ENCODE measurements at regions not wholly inside any gene's neighbourhood (a gene's known extent, or its start where the extent isn't known, plus 50 kb on each side); places are given as distances from the start of the nearest gene placed in this dataset.

- no peak overlapping the region for H3K4me3 ChIP-seq
- H3K27me3 ChIP-seq: no peaks in the 10 kb centered on the region
- no peak overlapping the region; the same call in 1 of the 2 replicates for H3K27ac ChIP-seq
- H3K36me3 ChIP-seq: no peaks in the 10 kb centered on the region
- H3K4me2 ChIP-seq: peak overlapping the region; percentile 39
- no peak for TF ChIP-seq Cebpa-rat (IDR thresholded peaks at IDR 0.05)
- no peak overlapping the region for H3K9ac ChIP-seq
- no peaks in the 10 kb centered on the region for H3K9me3 ChIP-seq
- no peaks in the 10 kb centered on the region for H4K20me1 ChIP-seq
- H3K4me1 ChIP-seq: peaks cover 16% of the 10 kb centered on the region
Observed at GRCh38 chr2:100674666-100675065, 111.9 kb downstream of the PDCL3 start.

GRCh38 chr2:100675373-100675772, 112.6 kb downstream of the PDCL3 start:
- Histone ChIP-seq H3K4me2 (no peak overlapping the region), H3K27ac (no peak overlapping the region), H3K27me3 (no peaks in the 10 kb centered on the region), H3K4me1 (peaks cover 16% of the 10 kb centered on the region), H3K36me3 (no peaks in the 10 kb centered on the region), H3K4me3 (no peak overlapping the region), H4K20me1 (no peaks in the 10 kb centered on the region), H3K9ac (no peak overlapping the region), H3K9me3 (no peaks in the 10 kb centered on the region)
- TF ChIP-seq Cebpa-rat (IDR thresholded peaks at IDR 0.05): no peak

- Histone ChIP-seq H4K20me1 (no peaks in the 10 kb centered on the region), H3K9ac (no peak overlapping the region), H3K4me2 (no peak overlapping the region), H3K4me1 (peaks cover 16% of the 10 kb centered on the region), H3K36me3 (no peaks in the 10 kb centered on the region), H3K9me3 (no peaks in the 10 kb centered on the region), H3K27ac (no peak overlapping the region), H3K27me3 (no peaks in the 10 kb centered on the region), H3K4me3 (no peak overlapping the region)
- TF ChIP-seq Cebpa-rat (IDR thresholded peaks at IDR 0.05): no peak
Observed at GRCh38 chr2:100675855-100676254, 113.1 kb downstream of the PDCL3 start.

GRCh38 chr2:100676346-100676745, 113.6 kb downstream of the PDCL3 start:
- H3K4me2 ChIP-seq: no peak overlapping the region
- no peak for TF ChIP-seq Cebpa-rat (IDR thresholded peaks at IDR 0.05)
- H4K20me1 ChIP-seq: no peaks in the 10 kb centered on the region
- H3K27ac ChIP-seq: no peak overlapping the region
- H3K4me1 ChIP-seq: peaks cover 16% of the 10 kb centered on the region
- H3K36me3 ChIP-seq: no peaks in the 10 kb centered on the region
- no peaks in the 10 kb centered on the region for H3K27me3 ChIP-seq
- H3K9me3 ChIP-seq: no peaks in the 10 kb centered on the region
- no peak overlapping the region for H3K4me3 ChIP-seq
- no peak overlapping the region for H3K9ac ChIP-seq

GRCh38 chr2:100677611-100678185, 114.9 kb downstream of the PDCL3 start:
- H3K9ac ChIP-seq: no peak overlapping the region
- no peaks in the 10 kb centered on the region for H3K9me3 ChIP-seq
- H3K27ac ChIP-seq: no peak overlapping the region
- H3K27me3 ChIP-seq: no peaks in the 10 kb centered on the region
- TF ChIP-seq Cebpa-rat (IDR thresholded peaks at IDR 0.05): no peak
- no peaks in the 10 kb centered on the region for H4K20me1 ChIP-seq
- no peaks in the 10 kb centered on the region for H3K36me3 ChIP-seq
- peaks cover 16% of the 10 kb centered on the region for H3K4me1 ChIP-seq
- H3K4me3 ChIP-seq: no peak overlapping the region
- H3K4me2 ChIP-seq: no peak overlapping the region

- TF ChIP-seq Cebpa-rat (IDR thresholded peaks at IDR 0.05): no peak
Observed at GRCh38 chr2:100679211-100679610, 116.4 kb downstream of the PDCL3 start.

GRCh38 chr2:100682536-100682935, 119.7 kb downstream of the PDCL3 start:
- Histone ChIP-seq H3K4me2 (no peak overlapping the region), H3K27ac (no peak overlapping the region), H4K20me1 (no peaks in the 10 kb centered on the region), H3K9me3 (peaks cover 18% of the 10 kb centered on the region), H3K36me3 (no peaks in the 10 kb centered on the region), H3K4me3 (no peak overlapping the region), H3K27me3 (no peaks in the 10 kb centered on the region), H3K4me1 (no peaks in the 10 kb centered on the region), H3K9ac (no peak overlapping the region)
- TF ChIP-seq Cebpa-rat (IDR thresholded peaks at IDR 0.05): no peak

More at GRCh38 chr2:100679211-100679610, 116.4 kb downstream of the PDCL3 start:
- H3K36me3 ChIP-seq: no peaks in the 10 kb centered on the region
- H3K9me3 ChIP-seq: peaks cover 5% of the 10 kb centered on the region
- no peak overlapping the region for H3K9ac ChIP-seq
- H4K20me1 ChIP-seq: no peaks in the 10 kb centered on the region
- H3K4me3 ChIP-seq: no peak overlapping the region
- H3K27ac ChIP-seq: no peak overlapping the region
- peaks cover 9% of the 10 kb centered on the region for H3K4me1 ChIP-seq
- no peak overlapping the region for H3K4me2 ChIP-seq
- no peaks in the 10 kb centered on the region for H3K27me3 ChIP-seq

- TF ChIP-seq Cebpa-rat (IDR thresholded peaks at IDR 0.05): no peak
- Histone ChIP-seq H3K9me3 (peaks cover 18% of the 10 kb centered on the region), H3K4me3 (no peak overlapping the region), H3K9ac (no peak overlapping the region), H3K4me2 (no peak overlapping the region), H3K36me3 (no peaks in the 10 kb centered on the region), H3K27ac (no peak overlapping the region), H3K4me1 (no peaks in the 10 kb centered on the region), H4K20me1 (no peaks in the 10 kb centered on the region), H3K27me3 (no peaks in the 10 kb centered on the region)
Observed at GRCh38 chr2:100683231-100683630, 120.4 kb downstream of the PDCL3 start.

GRCh38 chr2:100691846-100692245, 128.1 kb upstream of the NPAS2 start:
- H3K36me3 ChIP-seq: no peaks in the 10 kb centered on the region
- H3K27me3 ChIP-seq: no peaks in the 10 kb centered on the region
- no peak overlapping the region for H3K4me3 ChIP-seq
- H3K9me3 ChIP-seq: peaks cover 18% of the 10 kb centered on the region
- no peak overlapping the region for H3K27ac ChIP-seq
- no peak for TF ChIP-seq Cebpa-rat (IDR thresholded peaks at IDR 0.05)
- no peak overlapping the region for H3K4me2 ChIP-seq
- no peaks in the 10 kb centered on the region for H4K20me1 ChIP-seq
- H3K9ac ChIP-seq: no peak overlapping the region
- no peaks in the 10 kb centered on the region for H3K4me1 ChIP-seq

GRCh38 chr2:100692381-100692780, 127.6 kb upstream of the NPAS2 start:
- no peak overlapping the region for H3K4me3 ChIP-seq
- no peaks in the 10 kb centered on the region for H3K27me3 ChIP-seq
- no peaks in the 10 kb centered on the region for H3K36me3 ChIP-seq
- H3K9me3 ChIP-seq: peaks cover 22% of the 10 kb centered on the region
- H3K27ac ChIP-seq: no peak overlapping the region
- no peaks in the 10 kb centered on the region for H3K4me1 ChIP-seq
- no peak overlapping the region for H3K4me2 ChIP-seq
- no peak overlapping the region for H3K9ac ChIP-seq
- TF ChIP-seq Cebpa-rat (IDR thresholded peaks at IDR 0.05): no peak
- H4K20me1 ChIP-seq: no peaks in the 10 kb centered on the region

GRCh38 chr2:100692906-100693305, 127.0 kb upstream of the NPAS2 start:
- no peak overlapping the region for H3K4me2 ChIP-seq
- no peaks in the 10 kb centered on the region for H3K4me1 ChIP-seq
- no peak overlapping the region for H3K27ac ChIP-seq
- no peak overlapping the region for H3K4me3 ChIP-seq
- H3K9me3 ChIP-seq: peaks cover 22% of the 10 kb centered on the region
- H4K20me1 ChIP-seq: no peaks in the 10 kb centered on the region
- TF ChIP-seq Cebpa-rat (IDR thresholded peaks at IDR 0.05): no peak
- no peaks in the 10 kb centered on the region for H3K27me3 ChIP-seq
- no peaks in the 10 kb centered on the region for H3K36me3 ChIP-seq
- H3K9ac ChIP-seq: no peak overlapping the region
